Neuronal stem cell (in vitro differentiated cells): ENCODE measurements at regions not wholly inside any gene's neighbourhood (a gene's known extent, or its start where the extent isn't known, plus 50 kb on each side); places are given as distances from the start of the nearest gene placed in this dataset.

Experiments used
- DNase-seq: peaks from one replicate; pipeline ENCODE4 v3.0.0-alpha.2; 2013; ENCODE audit warnings: low spot score
- H2AFZ ChIP-seq: one replicate; pipeline ENCODE4 v1.6.1; 2013; ENCODE audit warnings: mild to moderate bottlenecking, low read length, inconsistent platforms
- H2AK5ac ChIP-seq: 2 replicates; pipeline ENCODE4 v1.6.1; 2013; ENCODE audit warnings: low read depth, mild to moderate bottlenecking, inconsistent platforms, low read length, moderate library complexity, mixed read lengths
- H2BK120ac ChIP-seq: 2 replicates; pipeline ENCODE4 v1.6.1; 2013; ENCODE audit warnings: low read depth, mild to moderate bottlenecking, inconsistent platforms, low read length, moderate library complexity, mixed read lengths
- H2BK12ac ChIP-seq: one replicate; pipeline ENCODE4 v1.6.1; 2013; ENCODE audit warnings: low read length, inconsistent platforms
- H2BK15ac ChIP-seq: 2 replicates; pipeline ENCODE4 v1.6.1; 2013; ENCODE audit warnings: mild to moderate bottlenecking, low read length, inconsistent platforms, mixed read lengths
- H2BK5ac ChIP-seq: one replicate; pipeline ENCODE4 v1.6.1; 2013; ENCODE audit warnings: inconsistent platforms, mild to moderate bottlenecking, low read length, moderate library complexity
- H3K14ac ChIP-seq: one replicate; pipeline ENCODE4 v1.6.1; 2013; ENCODE audit warnings: low read length, inconsistent platforms
- H3K18ac ChIP-seq: 2 replicates; pipeline ENCODE4 v1.6.1; 2013; ENCODE audit warnings: low read length, inconsistent platforms
- H3K23ac ChIP-seq: 2 replicates; pipeline ENCODE4 v1.6.1; 2013; ENCODE audit warnings: low read depth, mild to moderate bottlenecking, mixed read lengths, low read length, inconsistent platforms; ENCODE audit not compliant: poor library complexity
- H3K27ac ChIP-seq: replicated peaks from 3 replicates; pipeline ENCODE4 v1.5.1; 2013; ENCODE audit warnings: low read length, inconsistent platforms
- H3K27me3 ChIP-seq, 3 experiments: 2 replicates each; pipeline ENCODE4 v1.6.1; 2013; ENCODE audit warnings: low read length in 3 of 3, mild to moderate bottlenecking in 2 of 3, inconsistent platforms in 1 of 3, low read depth in 1 of 3, mixed read lengths in 1 of 3, moderate library complexity in 1 of 3; ENCODE audit not compliant: control insufficient read depth in 3 of 3, insufficient read depth in 3 of 3
- H3K36me3 ChIP-seq, 2 donors: replicated peaks in 1 of 2; 2 replicates each; pipeline ENCODE4 v1.6.1; 2013; ENCODE audit warnings: low read length in 2 of 2; ENCODE audit not compliant: control insufficient read depth in 2 of 2, insufficient read depth in 2 of 2
- H3K4ac ChIP-seq: 2 replicates; pipeline ENCODE4 v1.6.1; 2013; ENCODE audit warnings: inconsistent platforms, mild to moderate bottlenecking, low read length, moderate library complexity
- H3K4me1 ChIP-seq, 2 donors: 1 replicate in 1 of 2; 2 replicates in 1 of 2; pipeline ENCODE4 v1.6.1; 2013; ENCODE audit warnings: low read length in 2 of 2, low read depth in 1 of 2; ENCODE audit not compliant: control insufficient read depth in 2 of 2, insufficient read depth in 1 of 2
- H3K4me2 ChIP-seq: one replicate; pipeline ENCODE4 v1.6.1; 2013; ENCODE audit warnings: mild to moderate bottlenecking, low read length, inconsistent platforms; ENCODE audit not compliant: insufficient read depth, poor library complexity, severe bottlenecking
- H3K4me3 ChIP-seq, 2 donors: 2 replicates each; pipeline ENCODE4 v1.5.1; 2013; ENCODE audit warnings: low read length in 2 of 2, mild to moderate bottlenecking in 2 of 2, inconsistent platforms in 1 of 2, moderate library complexity in 1 of 2
- H3K79me1 ChIP-seq: one replicate; pipeline ENCODE4 v1.6.1; 2013; ENCODE audit warnings: low read depth, mild to moderate bottlenecking, inconsistent platforms, low read length, moderate library complexity
- H3K9ac ChIP-seq: one replicate; pipeline ENCODE4 v1.6.1; 2013; ENCODE audit warnings: mild to moderate bottlenecking, low read depth, low read length, inconsistent platforms; ENCODE audit not compliant: poor library complexity
- H3K9me3 ChIP-seq, 2 donors: replicated peaks in 1 of 2; 2 replicates each; pipeline versions ENCODE3 to v1.6.1; 2013; ENCODE audit warnings: low read length in 2 of 2, mild to moderate bottlenecking in 2 of 2, inconsistent platforms in 1 of 2, low read depth in 1 of 2, mixed read lengths in 1 of 2, moderate library complexity in 1 of 2; ENCODE audit not compliant: control insufficient read depth in 2 of 2, insufficient read depth in 1 of 2
- H4K8ac ChIP-seq: one replicate; pipeline ENCODE4 v1.6.1; 2013; ENCODE audit warnings: low read depth, mild to moderate bottlenecking, inconsistent platforms, low read length, moderate library complexity
- H4K91ac ChIP-seq: one replicate; pipeline ENCODE4 v1.6.1; 2013; ENCODE audit warnings: low read length, low read depth, mild to moderate bottlenecking, inconsistent platforms; ENCODE audit not compliant: poor library complexity
- WGBS, 2 donors: extraction: QIAGEN DNeasy Blood & Tissue Kit; methylation state at CpG; one replicate each; pipeline ENCODE4 v1.1.7; 2013; ENCODE audit warnings: missing lambda C conversion rate in 2 of 2, mixed read lengths in 1 of 2; ENCODE audit not compliant: insufficient read length in 2 of 2, insufficient replicate concordance in 1 of 2; ENCODE audit errors: extremely low coverage in 2 of 2; 5-methylcytosine and 5-hydroxymethylcytosine counted together

GRCh38 chr14:101290611-101291010 is 270.7 kb upstream of the DIO3 start:
- Histone ChIP-seq H3K4ac (no peak overlapping the region), H3K9ac (no peak overlapping the region), H3K4me3 (no peak overlapping the region), H3K23ac (no peak overlapping the region), H2BK15ac (no peak overlapping the region), H3K14ac (no peak overlapping the region), H3K27ac (no peak overlapping the region), H2BK5ac (no peak overlapping the region), H4K91ac (no peak overlapping the region), H2BK12ac (no peak overlapping the region), H4K8ac (no peak overlapping the region), H3K27me3 (no peaks in the 10 kb centered on the region), H3K36me3 (no peaks in the 10 kb centered on the region), H3K79me1 (no peaks in the 10 kb centered on the region), H2AFZ (peak overlapping the region; percentile 11), H2BK120ac (no peak overlapping the region), H3K9me3 (peaks cover under 1 to 3% of the 10 kb centered on the region in 2 donors), H3K18ac (no peak overlapping the region), H2AK5ac (no peak overlapping the region), H3K4me1 (peaks cover 1 to 2% of the 10 kb centered on the region in 2 donors), H3K4me2 (no peak overlapping the region)
- no CpG with 5 or more reads among the region's 6 CpGs for WGBS, 2 donors
- DNase-seq = no peak

- no CpG with 5 or more reads among the region's 3 CpGs for WGBS, 2 donors
- DNase-seq = no peak
- no peak overlapping the region for H3K14ac ChIP-seq
- H3K9me3 ChIP-seq = peaks cover 2 to 8% of the 10 kb centered on the region in 2 donors
- H4K91ac ChIP-seq = no peak overlapping the region
- H3K4me1 ChIP-seq = peaks cover 1 to 2% of the 10 kb centered on the region in 2 donors
- no peak overlapping the region for H3K4me3 ChIP-seq
- H3K18ac ChIP-seq = no peak overlapping the region
- no peak overlapping the region for H3K4ac ChIP-seq
- no peak overlapping the region for H2BK5ac ChIP-seq
- H3K36me3 ChIP-seq = no peaks in the 10 kb centered on the region
- H3K79me1 ChIP-seq = no peaks in the 10 kb centered on the region
- no peak overlapping the region for H2AK5ac ChIP-seq
- H3K4me2 ChIP-seq = no peak overlapping the region
- no peak overlapping the region for H2BK120ac ChIP-seq
- no peaks in the 10 kb centered on the region for H3K27me3 ChIP-seq
- H3K27ac ChIP-seq = no peak overlapping the region
- no peak overlapping the region for H3K9ac ChIP-seq
- H2AFZ ChIP-seq = no peak overlapping the region
- H3K23ac ChIP-seq = no peak overlapping the region
- H2BK15ac ChIP-seq = no peak overlapping the region
- H4K8ac ChIP-seq = no peak overlapping the region
- no peak overlapping the region for H2BK12ac ChIP-seq
Observed at GRCh38 chr14:101291390-101291789, 269.9 kb upstream of the DIO3 start.

GRCh38 chr14:101292448-101292847 is 268.8 kb upstream of the DIO3 start:
- Histone ChIP-seq H3K27me3 (no peaks in the 10 kb centered on the region), H3K4me3 (no peak overlapping the region), H3K4ac (no peak overlapping the region), H3K4me1 (peaks cover 0 to 2% of the 10 kb centered on the region in 2 donors), H3K14ac (no peak overlapping the region), H3K4me2 (no peak overlapping the region), H3K79me1 (no peaks in the 10 kb centered on the region), H2BK12ac (no peak overlapping the region), H2AK5ac (no peak overlapping the region), H3K36me3 (no peaks in the 10 kb centered on the region), H2BK5ac (no peak overlapping the region), H4K91ac (no peak overlapping the region), H3K23ac (no peak overlapping the region), H3K9ac (no peak overlapping the region), H3K18ac (no peak overlapping the region), H4K8ac (no peak overlapping the region), H2BK15ac (no peak overlapping the region), H3K27ac (no peak overlapping the region), H2AFZ (no peak overlapping the region), H3K9me3 (peaks cover 2 to 9% of the 10 kb centered on the region in 2 donors), H2BK120ac (no peak overlapping the region)
- DNase-seq = no peak
- WGBS, 2 donors = no CpG with 5 or more reads among the region's 5 CpGs

GRCh38 chr14:101293605-101294004 is 267.7 kb upstream of the DIO3 start:
- Histone ChIP-seq H3K27me3 (no peaks in the 10 kb centered on the region), H3K9me3 (peaks cover 2 to 9% of the 10 kb centered on the region in 2 donors), H2AFZ (no peak overlapping the region), H2BK120ac (no peak overlapping the region), H3K4ac (no peak overlapping the region), H3K79me1 (no peaks in the 10 kb centered on the region), H2BK5ac (no peak overlapping the region), H2AK5ac (no peak overlapping the region), H3K14ac (no peak overlapping the region), H3K27ac (no peak overlapping the region), H4K8ac (no peak overlapping the region), H3K4me3 (no peak overlapping the region), H2BK12ac (no peak overlapping the region), H3K9ac (no peak overlapping the region), H3K18ac (no peak overlapping the region), H3K36me3 (no peaks in the 10 kb centered on the region), H3K4me1 (peaks cover 0 to 2% of the 10 kb centered on the region in 2 donors), H2BK15ac (no peak overlapping the region), H4K91ac (no peak overlapping the region), H3K23ac (no peak overlapping the region), H3K4me2 (no peak overlapping the region)
- DNase-seq = no peak
